ENCODE measurements at regions not wholly inside any gene's neighbourhood (a gene's known extent, or its start where the extent isn't known, plus 50 kb on each side); places are given as distances from the start of the nearest gene placed in this dataset.

DNA sequence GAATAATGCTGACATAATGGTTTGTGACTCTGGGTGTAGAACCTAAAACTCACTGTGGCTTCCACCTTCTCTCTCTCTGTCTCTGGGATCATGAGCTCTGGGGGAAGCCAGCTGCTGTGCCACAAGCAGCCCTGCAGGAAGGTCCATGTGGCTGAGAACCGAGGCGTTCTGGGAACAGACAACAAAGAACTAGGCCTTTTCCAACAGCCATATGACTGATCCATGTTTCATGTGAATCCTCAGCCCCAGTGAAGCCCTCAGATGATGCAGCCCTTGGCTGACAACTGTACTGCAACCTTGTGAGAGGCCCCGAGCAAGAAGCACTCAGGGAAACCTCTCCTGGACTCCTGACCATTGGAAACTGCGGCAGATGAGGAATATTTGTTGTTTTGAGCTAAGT, 56.6 kb downstream of the HLA-G start:
- Mint-ChIP-seq H3K27me3 (ENCODE audit: insufficient read depth) (peaks cover 62% of the 10 kb centered on the region), H3K4me1 (no peaks in the 10 kb centered on the region), H3K9me3 (peaks cover 33% of the 10 kb centered on the region), H3K4me3 (no peak overlapping the region), H3K27ac (no peak overlapping the region), H3K36me3 (ENCODE audit: low read depth) (no peaks in the 10 kb centered on the region)
- 47% methylated on average over 2 of the region's 4 CpGs; no CpG with 5 or more reads in 1 of the 2 experiments for WGBS, 2 experiments (ENCODE audit: insufficient coverage in 1 of 2, insufficient read length in 1 of 2)
- no peak overlapping the region for H3K9ac ChIP-seq (ENCODE audit: extremely low read depth, low read length, poor library complexity, severe bottlenecking)
- H3K27me3 ChIP-seq (ENCODE audit: control insufficient read depth, insufficient read depth, low read length, poor library complexity, severe bottlenecking) = peaks cover 33% of the 10 kb centered on the region
- no peaks in the 10 kb centered on the region for H3K36me3 ChIP-seq (ENCODE audit: control insufficient read depth, insufficient read depth, low read length)
- peaks cover 12% of the 10 kb centered on the region for H3K9me3 ChIP-seq (ENCODE audit: control insufficient read depth, low read length)
- TF ChIP-seq, protein P1, sequence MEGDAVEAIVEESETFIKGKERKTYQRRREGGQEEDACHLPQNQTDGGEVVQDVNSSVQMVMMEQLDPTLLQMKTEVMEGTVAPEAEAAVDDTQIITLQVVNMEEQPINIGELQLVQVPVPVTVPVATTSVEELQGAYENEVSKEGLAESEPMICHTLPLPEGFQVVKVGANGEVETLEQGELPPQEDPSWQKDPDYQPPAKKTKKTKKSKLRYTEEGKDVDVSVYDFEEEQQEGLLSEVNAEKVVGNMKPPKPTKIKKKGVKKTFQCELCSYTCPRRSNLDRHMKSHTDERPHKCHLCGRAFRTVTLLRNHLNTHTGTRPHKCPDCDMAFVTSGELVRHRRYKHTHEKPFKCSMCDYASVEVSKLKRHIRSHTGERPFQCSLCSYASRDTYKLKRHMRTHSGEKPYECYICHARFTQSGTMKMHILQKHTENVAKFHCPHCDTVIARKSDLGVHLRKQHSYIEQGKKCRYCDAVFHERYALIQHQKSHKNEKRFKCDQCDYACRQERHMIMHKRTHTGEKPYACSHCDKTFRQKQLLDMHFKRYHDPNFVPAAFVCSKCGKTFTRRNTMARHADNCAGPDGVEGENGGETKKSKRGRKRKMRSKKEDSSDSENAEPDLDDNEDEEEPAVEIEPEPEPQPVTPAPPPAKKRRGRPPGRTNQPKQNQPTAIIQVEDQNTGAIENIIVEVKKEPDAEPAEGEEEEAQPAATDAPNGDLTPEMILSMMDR (conservative IDR thresholded peaks at IDR 0.05) = no peak
- H3K4me3 ChIP-seq (ENCODE audit: low read length) = no peak overlapping the region
- H3K4me1 ChIP-seq (ENCODE audit: control insufficient read depth, insufficient read depth, low read length) = no peaks in the 10 kb centered on the region
- H3K27ac ChIP-seq (ENCODE audit: low read depth, low read length) = no peak overlapping the region
- peak; percentile 13 for DNase-seq

DNA sequence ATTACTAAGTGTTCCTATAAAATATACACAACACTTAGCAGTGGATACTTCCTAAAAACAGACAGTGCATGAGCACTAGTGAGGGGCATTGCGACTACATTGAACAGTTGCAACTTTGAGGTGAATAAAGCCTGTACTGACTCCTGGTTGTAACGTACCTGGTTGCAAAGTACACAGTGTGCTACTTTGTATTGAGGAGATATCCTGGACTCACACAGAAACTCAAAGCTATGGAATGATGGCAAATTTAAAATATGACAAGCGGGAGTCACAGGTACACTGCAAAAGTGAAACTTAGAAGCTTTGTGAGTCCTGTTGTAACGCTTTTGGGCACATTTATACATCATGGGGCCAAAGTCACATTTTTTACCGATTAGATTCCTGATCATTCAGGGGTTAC, 55.6 kb upstream of the HLA-A start:
- H3K27me3 ChIP-seq (ENCODE audit: control insufficient read depth, insufficient read depth, low read length, poor library complexity, severe bottlenecking) = peaks cover 39% of the 10 kb centered on the region
- DNase-seq = peak; percentile 13
- peaks cover 9% of the 10 kb centered on the region for H3K9me3 ChIP-seq (ENCODE audit: control insufficient read depth, low read length)
- H3K36me3 ChIP-seq (ENCODE audit: control insufficient read depth, insufficient read depth, low read length) = no peaks in the 10 kb centered on the region
- no peak overlapping the region for H3K4me3 ChIP-seq (ENCODE audit: low read length)
- no peak overlapping the region for H3K27ac ChIP-seq (ENCODE audit: low read depth, low read length)
- H3K9me3 Mint-ChIP-seq = peaks cover 23% of the 10 kb centered on the region
- H3K4me3 Mint-ChIP-seq = no peak overlapping the region
- no peaks in the 10 kb centered on the region for H3K36me3 Mint-ChIP-seq (ENCODE audit: low read depth)
- H3K4me1 ChIP-seq (ENCODE audit: control insufficient read depth, insufficient read depth, low read length) = no peaks in the 10 kb centered on the region
- TF ChIP-seq, protein P1 (conservative IDR thresholded peaks at IDR 0.05) = no peak
- no peak overlapping the region for H3K27ac Mint-ChIP-seq
- H3K4me1 Mint-ChIP-seq = no peaks in the 10 kb centered on the region
- peaks cover 85% of the 10 kb centered on the region for H3K27me3 Mint-ChIP-seq (ENCODE audit: insufficient read depth)
- no peak overlapping the region for H3K9ac ChIP-seq (ENCODE audit: extremely low read depth, low read length, poor library complexity, severe bottlenecking)
- 65 to 67% methylated on average over 3 to 4 of the region's 5 CpGs for WGBS, 2 experiments (ENCODE audit: insufficient coverage in 1 of 2, insufficient read length in 1 of 2)

DNA sequence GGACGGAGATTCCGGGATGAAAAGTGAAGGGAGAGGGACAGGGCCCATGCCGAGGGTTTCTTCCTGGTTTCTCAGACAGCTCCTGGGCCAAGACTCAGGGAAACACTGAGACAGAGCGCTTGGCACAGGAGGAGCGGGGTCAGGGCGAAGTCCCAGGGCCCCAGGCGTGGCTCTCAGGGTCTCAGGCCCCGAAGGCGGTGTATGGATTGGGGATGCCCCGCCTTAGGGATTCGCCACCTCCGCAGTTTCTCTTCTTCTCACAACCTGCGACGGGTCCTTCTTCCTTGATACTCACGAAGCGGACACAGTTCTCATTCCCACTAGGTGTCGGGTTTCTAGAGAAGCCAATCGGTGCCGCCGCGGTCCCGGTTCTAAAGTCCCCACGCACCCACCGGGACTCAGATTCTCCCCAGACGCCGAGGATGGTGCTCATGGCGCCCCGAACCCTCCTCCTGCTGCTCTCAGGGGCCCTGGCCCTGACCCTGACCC, 55.0 kb upstream of the HLA-A start:
- Histone ChIP-seq H3K4me3 (ENCODE audit: low read length) (no peak overlapping the region), H3K27ac (ENCODE audit: low read depth, low read length) (no peak overlapping the region), H3K9me3 (ENCODE audit: control insufficient read depth, low read length) (peaks cover 3% of the 10 kb centered on the region), H3K4me1 (ENCODE audit: control insufficient read depth, insufficient read depth, low read length) (no peaks in the 10 kb centered on the region), H3K36me3 (ENCODE audit: control insufficient read depth, insufficient read depth, low read length) (no peaks in the 10 kb centered on the region), H3K27me3 (ENCODE audit: control insufficient read depth, insufficient read depth, low read length, poor library complexity, severe bottlenecking) (peaks cover 39% of the 10 kb centered on the region), H3K9ac (ENCODE audit: extremely low read depth, low read length, poor library complexity, severe bottlenecking) (no peak overlapping the region)
- Mint-ChIP-seq H3K9me3 (peaks cover 16% of the 10 kb centered on the region), H3K4me1 (no peaks in the 10 kb centered on the region), H3K36me3 (ENCODE audit: low read depth) (no peaks in the 10 kb centered on the region), H3K4me3 (peak overlapping the region; percentile 56), H3K27me3 (ENCODE audit: insufficient read depth) (peaks cover 89% of the 10 kb centered on the region), H3K27ac (no peak overlapping the region)
- TF ChIP-seq, protein P1 (conservative IDR thresholded peaks at IDR 0.05) = no peak
- DNase-seq = peak; percentile 69
- 24% methylated on average over 28 of the region's 28 CpGs; no CpG with 5 or more reads in 1 of the 2 experiments for WGBS, 2 experiments (ENCODE audit: insufficient coverage in 1 of 2, insufficient read length in 1 of 2)

Data from endodermal cell (in vitro differentiated cells).